ENCODE measurements at regions not wholly inside any gene's neighbourhood (a gene's known extent, or its start where the extent isn't known, plus 50 kb on each side); places are given as distances from the start of the nearest gene placed in this dataset.

GRCh38 chr12:100718187-100718586, 76.4 kb upstream of the ANO4 start:
- TF ChIP-seq EZH2 (IDR thresholded peaks at IDR 0.05; ENCODE audit: insufficient read depth, poor library complexity, severe bottlenecking), result no peak
- TF ChIP-seq EZH2phosphoT487 (IDR thresholded peaks at IDR 0.05; ENCODE audit: insufficient read depth, low read depth), result no peak
